ENCODE measurements at regions not wholly inside any gene's neighbourhood (a gene's known extent, or its start where the extent isn't known, plus 50 kb on each side); places are given as distances from the start of the nearest gene placed in this dataset.

DNA sequence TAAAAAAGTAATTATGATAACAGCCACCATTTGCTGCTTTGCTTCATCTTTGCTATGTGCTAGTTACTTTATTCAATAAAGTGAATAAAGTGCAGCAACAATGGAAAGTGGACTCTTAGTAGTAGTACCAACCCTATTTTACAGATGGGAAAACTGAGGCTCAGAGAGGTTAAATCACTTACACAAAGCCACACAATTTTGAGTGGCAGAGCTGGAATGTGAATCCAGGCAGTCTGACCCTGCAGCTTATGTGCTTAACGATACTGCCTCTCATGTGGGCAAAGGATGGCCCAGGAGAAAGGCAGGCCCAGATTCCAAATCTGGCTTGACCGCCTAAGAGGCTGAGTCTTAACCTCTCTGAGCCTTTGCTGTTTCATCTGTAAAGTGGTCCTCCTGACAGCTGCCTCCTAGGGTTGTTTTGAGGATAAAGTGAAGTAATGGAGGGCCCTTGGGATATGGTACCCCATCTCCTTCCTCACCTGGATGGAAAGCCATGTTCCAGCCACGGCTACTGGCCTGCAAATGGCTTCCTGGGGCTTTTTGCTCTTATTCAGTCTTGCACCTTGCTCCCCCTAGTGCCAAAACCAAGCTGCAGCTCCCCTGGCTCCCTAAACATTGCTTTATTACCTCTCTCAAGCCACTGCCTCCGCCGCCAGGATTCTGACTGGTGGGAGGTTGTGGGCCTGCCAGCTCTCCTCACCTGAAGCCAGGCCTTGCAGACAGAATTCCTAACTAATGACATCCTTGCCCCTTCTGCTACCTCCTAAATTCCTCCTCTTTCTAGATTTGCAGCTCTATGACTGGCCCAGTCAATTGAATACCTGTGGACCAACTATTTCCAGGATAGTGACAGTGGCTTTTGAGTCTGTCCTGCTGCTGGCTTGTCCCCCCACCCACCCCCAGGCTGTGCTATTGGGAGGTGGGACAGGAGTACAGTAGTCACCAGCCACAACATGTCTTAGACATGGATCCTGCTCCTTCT lies 283.3 kb upstream of the PWP1 start:
- TF ChIP-seq, protein P1, sequence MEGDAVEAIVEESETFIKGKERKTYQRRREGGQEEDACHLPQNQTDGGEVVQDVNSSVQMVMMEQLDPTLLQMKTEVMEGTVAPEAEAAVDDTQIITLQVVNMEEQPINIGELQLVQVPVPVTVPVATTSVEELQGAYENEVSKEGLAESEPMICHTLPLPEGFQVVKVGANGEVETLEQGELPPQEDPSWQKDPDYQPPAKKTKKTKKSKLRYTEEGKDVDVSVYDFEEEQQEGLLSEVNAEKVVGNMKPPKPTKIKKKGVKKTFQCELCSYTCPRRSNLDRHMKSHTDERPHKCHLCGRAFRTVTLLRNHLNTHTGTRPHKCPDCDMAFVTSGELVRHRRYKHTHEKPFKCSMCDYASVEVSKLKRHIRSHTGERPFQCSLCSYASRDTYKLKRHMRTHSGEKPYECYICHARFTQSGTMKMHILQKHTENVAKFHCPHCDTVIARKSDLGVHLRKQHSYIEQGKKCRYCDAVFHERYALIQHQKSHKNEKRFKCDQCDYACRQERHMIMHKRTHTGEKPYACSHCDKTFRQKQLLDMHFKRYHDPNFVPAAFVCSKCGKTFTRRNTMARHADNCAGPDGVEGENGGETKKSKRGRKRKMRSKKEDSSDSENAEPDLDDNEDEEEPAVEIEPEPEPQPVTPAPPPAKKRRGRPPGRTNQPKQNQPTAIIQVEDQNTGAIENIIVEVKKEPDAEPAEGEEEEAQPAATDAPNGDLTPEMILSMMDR (IDR thresholded peaks at IDR 0.05; ENCODE audit: control extremely low read depth, extremely low read depth), result peak; percentile 36
- Histone ChIP-seq H3K27ac (ENCODE audit: low read depth in 1 of 2, low read length in 1 of 2) (no peak overlapping the region), H3K4me1 (ENCODE audit: control insufficient read depth in 5 of 5, insufficient read depth in 5 of 5, low read length in 5 of 5) (no peaks in the 10 kb centered on the region), H3K36me3 (ENCODE audit: control insufficient read depth in 4 of 4, insufficient read depth in 4 of 4, low read length in 4 of 4) (no peaks in the 10 kb centered on the region), H3K27me3 (ENCODE audit: control insufficient read depth in 3 of 3, insufficient read depth in 3 of 3, low read length in 2 of 3) (no peaks in the 10 kb centered on the region), H3K9me3 (ENCODE audit: control insufficient read depth in 4 of 4, insufficient read depth in 3 of 4, low read length in 3 of 4) (peaks cover 0 to 1% (median 0%) of the 10 kb centered on the region in 4 donors), H3K9ac (ENCODE audit: insufficient read depth in 1 of 2, low read length in 2 of 2) (no peak overlapping the region), H3K4me3 (no peak overlapping the region)
- DNase-seq (peak; percentile 46 to 51 (median 51)), ATAC-seq (ENCODE audit: insufficient read depth, low FRiP score) (no peak)
- WGBS, 2 donors, result 67 to 76% methylated on average over 5 of the region's 5 CpGs

DNA sequence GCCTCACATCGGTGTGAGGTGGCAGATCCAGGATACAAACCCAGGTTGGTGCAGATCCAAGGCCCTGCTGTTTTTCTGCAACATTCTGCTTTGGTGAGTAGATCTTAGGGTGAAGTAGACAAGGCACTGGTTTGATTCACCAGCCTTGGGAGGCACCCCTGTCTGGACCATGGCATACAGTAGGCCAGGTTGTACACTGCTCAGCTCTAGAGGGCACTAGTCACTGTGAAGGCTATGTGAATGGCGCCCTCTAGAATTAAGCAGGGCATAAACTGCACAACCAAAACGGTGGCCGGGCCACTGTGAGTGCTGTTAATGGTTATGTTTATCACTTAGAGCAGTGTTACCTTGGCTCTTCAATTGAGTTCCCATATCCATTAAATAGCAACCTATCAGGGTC lies 280.6 kb upstream of the PWP1 start:
- TF ChIP-seq, protein P1 (IDR thresholded peaks at IDR 0.05; ENCODE audit: control extremely low read depth, extremely low read depth), result no peak
- Histone ChIP-seq H3K9ac (ENCODE audit: insufficient read depth in 1 of 2, low read length in 2 of 2) (no peak overlapping the region), H3K27me3 (ENCODE audit: control insufficient read depth in 3 of 3, insufficient read depth in 3 of 3, low read length in 2 of 3) (no peaks in the 10 kb centered on the region)

DNA sequence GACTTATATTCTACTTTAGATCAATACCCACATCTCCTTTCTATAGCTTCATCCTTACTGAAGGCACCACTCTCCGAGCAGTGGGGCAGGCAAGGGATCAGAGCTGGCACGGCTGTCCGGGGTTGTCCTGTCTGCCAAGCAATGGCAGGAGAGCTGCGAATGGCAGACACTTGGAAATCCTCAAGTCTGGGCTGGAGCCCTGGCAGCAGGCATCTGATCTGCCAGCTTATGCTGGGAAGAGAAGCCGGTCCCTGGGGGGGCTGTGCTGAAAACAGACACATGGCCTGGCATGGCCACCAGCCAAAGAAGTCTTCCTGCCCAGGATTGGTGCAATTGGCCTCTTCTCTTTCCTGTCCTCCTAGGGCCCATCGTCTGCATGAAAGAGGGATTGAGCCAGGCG lies 280.2 kb upstream of the PWP1 start:
- 84 to 87% methylated on average over 7 of the region's 7 CpGs for WGBS, 2 donors
- TF ChIP-seq, protein P1 (IDR thresholded peaks at IDR 0.05; ENCODE audit: control extremely low read depth, extremely low read depth), result no peak
- Histone ChIP-seq H3K9ac (ENCODE audit: insufficient read depth in 1 of 2, low read length in 2 of 2) (no peak overlapping the region), H3K4me3 (no peak overlapping the region), H3K27ac (ENCODE audit: low read depth in 1 of 2, low read length in 1 of 2) (no peak overlapping the region), H3K36me3 (ENCODE audit: control insufficient read depth in 4 of 4, insufficient read depth in 4 of 4, low read length in 4 of 4) (no peaks in the 10 kb centered on the region), H3K9me3 (ENCODE audit: control insufficient read depth in 4 of 4, insufficient read depth in 3 of 4, low read length in 3 of 4) (peaks cover 0 to 2% (median 0%) of the 10 kb centered on the region in 4 donors), H3K4me1 (ENCODE audit: control insufficient read depth in 5 of 5, insufficient read depth in 5 of 5, low read length in 5 of 5) (no peaks in the 10 kb centered on the region), H3K27me3 (ENCODE audit: control insufficient read depth in 3 of 3, insufficient read depth in 3 of 3, low read length in 2 of 3) (no peaks in the 10 kb centered on the region)
- DNase-seq (no peak), ATAC-seq (ENCODE audit: insufficient read depth, low FRiP score) (no peak)

More for the DNA sequence above, 280.6 kb upstream of the PWP1 start:
- ATAC-seq (ENCODE audit: insufficient read depth, low FRiP score), result peak; percentile 68
- WGBS, 2 donors, result 63 to 73% methylated on average over 4 of the region's 4 CpGs
- no peak overlapping the region for H3K27ac ChIP-seq (ENCODE audit: low read depth in 1 of 2, low read length in 1 of 2)
- no peak overlapping the region for H3K4me3 ChIP-seq
- H3K36me3 ChIP-seq (ENCODE audit: control insufficient read depth in 4 of 4, insufficient read depth in 4 of 4, low read length in 4 of 4), result no peaks in the 10 kb centered on the region
- peaks cover 0 to 2% (median 0%) of the 10 kb centered on the region in 4 donors for H3K9me3 ChIP-seq (ENCODE audit: control insufficient read depth in 4 of 4, insufficient read depth in 3 of 4, low read length in 3 of 4)
- no peak for DNase-seq
- H3K4me1 ChIP-seq (ENCODE audit: control insufficient read depth in 5 of 5, insufficient read depth in 5 of 5, low read length in 5 of 5), result no peaks in the 10 kb centered on the region

Data from lung (tissue), 11 donors.